Retinal pigment epithelial cell (primary cell): ENCODE measurements at regions not wholly inside any gene's neighbourhood (a gene's known extent, or its start where the extent isn't known, plus 50 kb on each side); places are given as distances from the start of the nearest gene placed in this dataset.
A peak's percentile ranks its signal among the peaks of the same experiment; 100 is the strongest.

Experiments
- DNase-seq: peaks from one replicate; pipeline ENCODE4 v3.0.0-alpha.2; 2010; ENCODE audit warnings: low read depth
- H3K4me3 ChIP-seq: 2 replicates; pipeline ENCODE4 v1.5.1; 2011; ENCODE audit warnings: mild to moderate bottlenecking, low read length, control low read depth, moderate library complexity
- TF ChIP-seq, protein P1 (sequence below): conservative IDR thresholded peaks from 2 replicates; pipeline ENCODE4 v1.5.1; 2011; ENCODE audit warnings: low read depth, low read length, control low read depth, inconsistent platforms

DNA sequence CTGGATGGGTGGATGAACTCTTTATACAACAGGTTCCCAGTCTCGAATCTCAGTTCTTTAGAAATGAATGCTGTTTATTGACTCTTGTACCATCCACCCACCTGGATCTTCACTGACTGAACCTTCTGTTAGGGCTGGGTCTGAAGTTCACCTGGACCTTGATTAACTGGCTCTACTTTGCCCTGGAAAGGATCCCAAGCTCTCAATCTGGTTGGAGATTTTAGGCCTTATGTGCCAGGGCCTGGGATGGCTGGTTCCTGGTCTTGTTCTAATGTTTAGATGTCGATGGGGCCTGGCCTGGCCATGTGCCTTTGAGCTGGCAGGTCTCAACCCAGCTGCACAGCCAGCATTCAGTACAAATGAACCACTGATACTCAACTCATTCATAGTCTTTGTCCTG is 76.5 kb upstream of the MED13L start:
- TF ChIP-seq, protein P1, sequence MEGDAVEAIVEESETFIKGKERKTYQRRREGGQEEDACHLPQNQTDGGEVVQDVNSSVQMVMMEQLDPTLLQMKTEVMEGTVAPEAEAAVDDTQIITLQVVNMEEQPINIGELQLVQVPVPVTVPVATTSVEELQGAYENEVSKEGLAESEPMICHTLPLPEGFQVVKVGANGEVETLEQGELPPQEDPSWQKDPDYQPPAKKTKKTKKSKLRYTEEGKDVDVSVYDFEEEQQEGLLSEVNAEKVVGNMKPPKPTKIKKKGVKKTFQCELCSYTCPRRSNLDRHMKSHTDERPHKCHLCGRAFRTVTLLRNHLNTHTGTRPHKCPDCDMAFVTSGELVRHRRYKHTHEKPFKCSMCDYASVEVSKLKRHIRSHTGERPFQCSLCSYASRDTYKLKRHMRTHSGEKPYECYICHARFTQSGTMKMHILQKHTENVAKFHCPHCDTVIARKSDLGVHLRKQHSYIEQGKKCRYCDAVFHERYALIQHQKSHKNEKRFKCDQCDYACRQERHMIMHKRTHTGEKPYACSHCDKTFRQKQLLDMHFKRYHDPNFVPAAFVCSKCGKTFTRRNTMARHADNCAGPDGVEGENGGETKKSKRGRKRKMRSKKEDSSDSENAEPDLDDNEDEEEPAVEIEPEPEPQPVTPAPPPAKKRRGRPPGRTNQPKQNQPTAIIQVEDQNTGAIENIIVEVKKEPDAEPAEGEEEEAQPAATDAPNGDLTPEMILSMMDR, result no peak
- H3K4me3 ChIP-seq, result no peak overlapping the region
- DNase-seq, result no peak

DNA sequence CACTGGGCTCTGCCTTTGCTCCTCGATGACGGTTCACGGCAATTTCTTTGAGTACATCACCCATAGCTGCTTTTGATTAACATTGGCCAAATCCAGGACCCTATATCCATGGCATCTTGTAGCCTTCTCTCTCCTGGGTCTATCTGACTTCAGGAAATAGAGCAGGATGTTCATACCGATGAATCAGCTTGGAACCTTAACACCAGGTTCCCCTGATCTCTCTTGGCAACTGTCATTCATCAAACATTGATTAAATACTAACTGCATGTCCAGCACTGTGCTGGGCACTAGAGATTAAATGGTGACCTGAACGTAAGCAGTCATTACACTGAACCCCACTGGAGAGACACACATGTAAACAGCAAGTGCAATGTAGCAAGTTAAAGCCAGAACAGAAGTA is 77.0 kb upstream of the MED13L start:
- DNase-seq, result no peak
- no peak overlapping the region for H3K4me3 ChIP-seq
- TF ChIP-seq, protein P1, result no peak

DNA sequence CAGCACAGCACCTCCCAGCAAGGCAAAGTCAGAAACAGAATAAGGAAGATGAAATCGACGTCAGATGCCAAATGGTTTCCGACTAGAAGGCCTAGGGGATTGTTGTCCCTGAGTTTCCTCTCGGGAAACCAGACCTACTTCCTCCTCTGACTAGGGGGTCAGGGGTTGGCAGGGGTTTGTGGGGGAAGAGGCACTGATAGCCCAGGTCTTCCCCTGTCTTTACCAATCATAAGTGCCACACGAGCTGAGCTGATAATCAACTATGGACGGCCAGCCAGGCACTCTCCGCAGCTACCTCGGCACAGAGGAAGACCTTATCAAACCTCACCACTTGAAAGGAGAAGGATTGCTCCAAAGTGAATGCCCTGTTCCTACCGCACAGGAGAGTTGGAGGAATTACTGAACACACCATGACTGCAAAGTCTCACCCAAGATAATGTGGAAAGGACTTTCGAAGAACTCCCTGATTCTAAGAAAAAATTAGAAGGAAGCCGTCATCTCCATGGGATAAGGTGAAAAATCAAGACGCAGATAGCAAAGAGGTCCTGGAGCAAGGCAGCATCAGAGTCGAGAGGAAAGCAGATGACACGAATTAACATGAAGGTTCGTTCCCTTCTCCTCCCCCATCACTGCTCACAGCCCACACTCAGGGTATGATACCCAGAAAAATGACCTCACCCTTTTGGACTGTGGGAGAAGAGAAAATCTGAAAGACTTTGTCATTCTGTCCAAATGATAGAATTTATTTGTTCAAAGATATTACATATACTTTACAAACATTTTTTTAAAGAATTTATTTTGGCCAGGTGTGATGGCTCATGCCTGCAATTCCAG is 77.7 kb upstream of the MED13L start:
- no peak overlapping the region for H3K4me3 ChIP-seq
- TF ChIP-seq, protein P1, result no peak
- DNase-seq, result no peak

DNA sequence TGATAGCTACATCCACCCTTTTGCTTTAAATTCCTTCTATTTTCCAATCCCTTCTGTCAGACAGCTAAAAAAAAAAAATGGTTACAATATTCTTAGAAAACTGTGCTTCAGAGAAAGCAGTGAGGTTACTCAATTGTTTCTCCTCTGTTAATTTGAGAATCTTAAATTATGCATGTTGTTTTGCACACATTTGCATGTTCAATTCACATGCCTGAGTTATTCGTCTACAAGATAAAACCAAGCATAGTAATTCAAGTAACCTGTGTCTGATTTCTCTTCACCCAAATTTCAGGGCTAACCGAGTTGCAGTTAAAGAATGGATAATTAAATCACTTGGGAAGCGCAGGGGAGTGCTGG is 81.0 kb upstream of the MED13L start:
- TF ChIP-seq, protein P1, result no peak
- no peak overlapping the region for H3K4me3 ChIP-seq
- DNase-seq, result no peak

DNA sequence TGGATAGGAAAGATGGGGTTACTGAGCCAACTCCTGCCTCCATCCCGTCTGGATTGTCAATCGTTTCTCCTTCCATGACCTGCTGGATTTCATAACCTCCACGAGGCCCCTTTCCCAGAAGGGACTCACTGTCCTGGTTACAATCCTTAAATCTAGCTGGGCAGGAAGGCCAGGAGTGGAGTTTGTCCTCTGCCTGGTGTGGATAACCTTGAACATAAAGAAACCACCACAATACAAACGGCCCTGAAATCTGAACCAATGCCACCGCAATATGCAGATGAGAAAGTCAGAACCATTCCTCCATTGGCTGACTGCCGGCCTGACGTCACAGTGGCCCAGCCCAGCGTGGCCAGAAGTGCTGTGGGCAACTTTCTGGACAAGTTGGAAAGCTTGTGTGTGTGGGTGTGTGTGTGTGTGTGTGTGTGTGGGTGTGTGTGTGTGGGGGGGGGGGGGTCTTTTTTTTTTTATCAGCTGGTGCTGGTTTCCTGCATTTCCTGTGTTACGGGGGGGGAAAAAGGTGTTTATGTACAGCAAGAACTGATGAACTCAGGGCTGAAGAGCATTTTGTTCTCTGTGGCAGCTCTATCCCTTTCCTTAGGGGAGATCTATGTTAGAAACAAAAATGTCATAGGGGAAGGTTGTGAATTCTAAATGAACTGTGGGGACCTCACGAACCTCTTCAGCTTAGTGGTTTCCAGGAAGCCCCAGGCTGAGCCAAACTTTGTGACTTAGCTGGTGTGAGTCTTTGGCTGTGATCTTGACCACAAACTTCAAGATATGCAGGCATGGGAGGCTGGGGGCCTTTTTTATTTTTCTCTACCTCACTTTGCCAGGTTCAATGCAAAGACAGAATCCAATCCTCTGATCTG is 81.6 kb upstream of the MED13L start:
- no peak overlapping the region for H3K4me3 ChIP-seq
- peak; percentile 94 for DNase-seq
- TF ChIP-seq, protein P1, result no peak

DNA sequence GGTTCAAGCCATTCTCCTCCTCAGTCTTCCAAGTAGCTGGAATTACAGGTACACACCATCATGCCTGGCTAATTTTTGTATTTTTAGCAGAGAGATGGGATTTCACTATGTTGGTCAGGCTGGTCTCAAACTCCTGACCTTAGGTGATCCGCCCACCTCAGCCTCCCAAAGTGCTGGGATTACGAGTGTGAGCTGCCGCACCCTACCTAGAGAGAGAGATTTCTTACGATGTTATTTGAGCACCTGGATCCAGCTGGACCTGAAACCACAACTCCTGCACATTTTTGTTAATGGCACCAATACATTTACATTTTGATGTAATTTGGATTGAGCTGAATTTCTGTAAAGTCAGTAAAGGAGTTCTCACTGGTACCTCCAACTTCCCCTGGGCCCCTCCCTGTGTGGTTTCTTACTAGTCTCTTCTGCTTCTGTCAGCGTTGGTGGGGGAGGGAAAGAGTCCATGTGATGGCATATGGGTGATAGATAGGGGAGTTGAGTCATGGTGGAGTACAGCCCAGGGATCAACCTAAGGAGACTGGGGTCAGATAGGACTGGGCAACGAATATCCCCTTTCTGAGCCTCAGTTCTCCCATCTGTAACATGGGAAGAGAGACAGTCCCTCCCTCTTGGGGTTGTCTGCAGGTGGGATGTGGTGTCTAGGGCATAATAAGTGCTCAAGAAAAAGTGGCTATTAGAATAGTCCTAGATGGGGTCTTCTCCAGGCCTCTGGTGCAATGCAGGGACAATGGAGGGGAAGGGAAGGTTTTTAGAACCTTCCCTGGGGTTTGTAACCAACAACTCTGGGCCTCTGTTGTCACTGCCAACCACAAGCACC is 83.3 kb upstream of the MED13L start:
- TF ChIP-seq, protein P1, result no peak
- no peak overlapping the region for H3K4me3 ChIP-seq
- no peak for DNase-seq
